ENCODE measurements at regions not wholly inside any gene's neighbourhood (a gene's known extent, or its start where the extent isn't known, plus 50 kb on each side); places are given as distances from the start of the nearest gene placed in this dataset.

GRCh38 chr22:48984639-48985038 is 843.0 kb downstream of the BRD1 start:
- Mint-ChIP-seq H3K4me3 (no peak overlapping the region), H3K27me3 (no peaks in the 10 kb centered on the region), H3K9me3 (peaks cover 0 to 4% (median 3%) of the 10 kb centered on the region in 3 donors), H3K27ac (peak overlapping the region in 1 of 3 donors; percentile 53), H3K36me3 (no peaks in the 10 kb centered on the region), H3K4me1 (no peaks in the 10 kb centered on the region)

GRCh38 chr22:48982321-48982905 is 845.3 kb downstream of the BRD1 start:
- Mint-ChIP-seq H3K27ac (no peak overlapping the region), H3K9me3 (peaks cover 2 to 7% (median 5%) of the 10 kb centered on the region in 3 donors), H3K4me1 (no peaks in the 10 kb centered on the region), H3K27me3 (no peaks in the 10 kb centered on the region), H3K36me3 (no peaks in the 10 kb centered on the region), H3K4me3 (no peak overlapping the region)

GRCh38 chr22:48981371-48982061 is 846.2 kb downstream of the BRD1 start:
- Mint-ChIP-seq H3K27ac (no peak overlapping the region), H3K36me3 (no peaks in the 10 kb centered on the region), H3K9me3 (peaks cover 2 to 7% (median 5%) of the 10 kb centered on the region in 3 donors), H3K4me3 (no peak overlapping the region), H3K4me1 (no peaks in the 10 kb centered on the region), H3K27me3 (no peaks in the 10 kb centered on the region)

GRCh38 chr22:48980918-48981317 is 846.8 kb downstream of the BRD1 start:
- Mint-ChIP-seq H3K9me3 (peaks cover 2 to 7% (median 5%) of the 10 kb centered on the region in 3 donors), H3K4me3 (no peak overlapping the region), H3K36me3 (no peaks in the 10 kb centered on the region), H3K27ac (no peak overlapping the region), H3K4me1 (no peaks in the 10 kb centered on the region), H3K27me3 (no peaks in the 10 kb centered on the region)

GRCh38 chr22:48980409-48980808 is 847.3 kb downstream of the BRD1 start:
- H3K27me3 Mint-ChIP-seq: no peaks in the 10 kb centered on the region
- no peaks in the 10 kb centered on the region for H3K36me3 Mint-ChIP-seq
- H3K9me3 Mint-ChIP-seq: peaks cover 2 to 7% (median 5%) of the 10 kb centered on the region in 3 donors
- no peak overlapping the region for H3K27ac Mint-ChIP-seq
- no peak overlapping the region for H3K4me3 Mint-ChIP-seq
- no peaks in the 10 kb centered on the region for H3K4me1 Mint-ChIP-seq

GRCh38 chr22:48979482-48979881 is 848.2 kb downstream of the BRD1 start:
- Mint-ChIP-seq H3K27me3 (no peaks in the 10 kb centered on the region), H3K4me3 (no peak overlapping the region), H3K27ac (no peak overlapping the region), H3K9me3 (peaks cover 2 to 4% (median 3%) of the 10 kb centered on the region in 3 donors), H3K36me3 (no peaks in the 10 kb centered on the region), H3K4me1 (no peaks in the 10 kb centered on the region)

- Mint-ChIP-seq H3K4me3 (no peak overlapping the region), H3K4me1 (no peaks in the 10 kb centered on the region), H3K27me3 (no peaks in the 10 kb centered on the region), H3K36me3 (no peaks in the 10 kb centered on the region), H3K9me3 (peaks cover 2 to 4% (median 3%) of the 10 kb centered on the region in 3 donors), H3K27ac (no peak overlapping the region)
Observed at GRCh38 chr22:48976556-48977535, 850.8 kb downstream of the BRD1 start.

GRCh38 chr22:48975886-48976285 is 851.8 kb downstream of the BRD1 start:
- H3K4me3 Mint-ChIP-seq: no peak overlapping the region
- no peaks in the 10 kb centered on the region for H3K4me1 Mint-ChIP-seq
- no peaks in the 10 kb centered on the region for H3K27me3 Mint-ChIP-seq
- peaks cover 2 to 4% (median 3%) of the 10 kb centered on the region in 3 donors for H3K9me3 Mint-ChIP-seq
- H3K27ac Mint-ChIP-seq: no peak overlapping the region
- H3K36me3 Mint-ChIP-seq: no peaks in the 10 kb centered on the region

- Mint-ChIP-seq H3K27ac (peak overlapping the region in 1 of 3 donors; percentile 22), H3K4me3 (no peak overlapping the region), H3K27me3 (no peaks in the 10 kb centered on the region), H3K4me1 (no peaks in the 10 kb centered on the region), H3K36me3 (no peaks in the 10 kb centered on the region), H3K9me3 (peaks cover 2 to 4% (median 3%) of the 10 kb centered on the region in 3 donors)
Observed at GRCh38 chr22:48975316-48975741, 852.3 kb downstream of the BRD1 start.

GRCh38 chr22:48974443-48975315 is 853.0 kb downstream of the BRD1 start:
- no peaks in the 10 kb centered on the region for H3K27me3 Mint-ChIP-seq
- no peaks in the 10 kb centered on the region for H3K36me3 Mint-ChIP-seq
- H3K27ac Mint-ChIP-seq: no peak overlapping the region
- H3K4me1 Mint-ChIP-seq: no peaks in the 10 kb centered on the region
- H3K4me3 Mint-ChIP-seq: no peak overlapping the region
- peaks cover 2 to 4% (median 3%) of the 10 kb centered on the region in 3 donors for H3K9me3 Mint-ChIP-seq

- H3K9me3 Mint-ChIP-seq: peaks cover 0 to under 1% (median under 1%) of the 10 kb centered on the region in 3 donors
- no peaks in the 10 kb centered on the region for H3K4me1 Mint-ChIP-seq
- no peaks in the 10 kb centered on the region for H3K27me3 Mint-ChIP-seq
- H3K36me3 Mint-ChIP-seq: no peaks in the 10 kb centered on the region
- no peak overlapping the region for H3K4me3 Mint-ChIP-seq
- peak overlapping the region in 1 of 3 donors; percentile 7 for H3K27ac Mint-ChIP-seq
Observed at GRCh38 chr22:48973694-48974041, 854.0 kb downstream of the BRD1 start.

- H3K9me3 Mint-ChIP-seq: no peaks in the 10 kb centered on the region
- no peaks in the 10 kb centered on the region for H3K4me1 Mint-ChIP-seq
- no peaks in the 10 kb centered on the region for H3K27me3 Mint-ChIP-seq
- no peaks in the 10 kb centered on the region for H3K36me3 Mint-ChIP-seq
- H3K4me3 Mint-ChIP-seq: no peak overlapping the region
- no peak overlapping the region for H3K27ac Mint-ChIP-seq
Observed at GRCh38 chr22:48972979-48973693, 854.5 kb downstream of the BRD1 start.

- no peaks in the 10 kb centered on the region for H3K4me1 Mint-ChIP-seq
- H3K36me3 Mint-ChIP-seq: no peaks in the 10 kb centered on the region
- no peaks in the 10 kb centered on the region for H3K27me3 Mint-ChIP-seq
- no peak overlapping the region for H3K27ac Mint-ChIP-seq
- H3K4me3 Mint-ChIP-seq: no peak overlapping the region
- peaks cover 0 to 9% (median 4%) of the 10 kb centered on the region in 3 donors for H3K9me3 Mint-ChIP-seq
Observed at GRCh38 chr22:48968201-48968959, 859.3 kb downstream of the BRD1 start.
